H1 (cell line): ENCODE measurements at regions not wholly inside any gene's neighbourhood (a gene's known extent, or its start where the extent isn't known, plus 50 kb on each side); places are given as distances from the start of the nearest gene placed in this dataset.

Experiments
- CTCF ChIA-PET: fragments of 300-600 bp; sonication (Branson Sonifier 250); formaldehyde crosslinking; loops from one replicate; lab custom pipeline; 2021; ENCODE audit not compliant: partially characterized antibody; lab: Charles Lee
- POLR2A ChIA-PET: fragments of 300-600 bp; sonication (Branson Sonifier 250); formaldehyde crosslinking; loops from one replicate; lab custom pipeline; 2021; ENCODE audit warnings: inconsistent platforms; ENCODE audit not compliant: partially characterized antibody; lab: Charles Lee
- DNase-seq, 2 experiments: peaks; one replicate each; pipeline versions ENCODE4 v3.0.0 to v3.0.0-alpha.2; 2010 to 2022; ENCODE audit warnings: low spot score in 2 of 2, low read depth in 1 of 2, mixed read lengths in 1 of 2
- FAIRE-seq: peaks from 2 replicates; lab custom pipeline; 2011; peaks lifted over from hg19 to GRCh38; lab: Jason Lieb, UNC
- H2AFZ ChIP-seq: 2 replicates; pipeline ENCODE4 v1.8.1; 2012; ENCODE audit warnings: low read length, inconsistent platforms
- H2AK5ac ChIP-seq: 2 replicates; pipeline ENCODE4 v1.6.1; 2013; ENCODE audit warnings: low read depth, low read length
- H2BK120ac ChIP-seq: replicated peaks from 2 replicates; pipeline ENCODE3; 2013; ENCODE audit warnings: low read depth, low read length, inconsistent platforms
- H2BK12ac ChIP-seq: 2 replicates; pipeline ENCODE4 v1.6.1; 2013; ENCODE audit warnings: low read depth, low read length
- H2BK15ac ChIP-seq: 2 replicates; pipeline ENCODE4 v1.6.1; 2013; ENCODE audit warnings: low read length
- H2BK20ac ChIP-seq: 2 replicates; pipeline ENCODE4 v1.6.1; 2013; ENCODE audit warnings: low read length
- H2BK5ac ChIP-seq: 2 replicates; pipeline ENCODE4 v1.6.1; 2013; ENCODE audit warnings: low read depth, low read length
- H3K14ac ChIP-seq: 2 replicates; pipeline ENCODE4 v1.6.1; 2013; ENCODE audit warnings: inconsistent platforms; ENCODE audit not compliant: insufficient read length
- H3K18ac ChIP-seq: 2 replicates; pipeline ENCODE4 v1.6.1; 2013; ENCODE audit warnings: low read length; ENCODE audit errors: extremely low read depth
- H3K23ac ChIP-seq: 2 replicates; pipeline ENCODE4 v1.6.1; 2013; ENCODE audit warnings: inconsistent platforms; ENCODE audit not compliant: insufficient read length
- H3K23me2 ChIP-seq: 2 replicates; pipeline ENCODE4 v1.6.1; 2013; ENCODE audit warnings: low read depth, low read length
- H3K27ac ChIP-seq: 2 replicates; pipeline ENCODE4 v1.6.1; 2011; ENCODE audit warnings: low read depth, low read length, inconsistent platforms
- H3K27me3 ChIP-seq, 4 experiments: replicated peaks in 1 of 4; 1 replicate in 1 of 4; 2 replicates in 3 of 4; pipeline versions ENCODE4 v1.6.1 to v1.8.1; 2011 to 2013; ENCODE audit warnings: low read length in 3 of 4, mild to moderate bottlenecking in 3 of 4, inconsistent platforms in 2 of 4, mixed read lengths in 2 of 4, moderate library complexity in 1 of 4; ENCODE audit not compliant: control insufficient read depth in 3 of 4, insufficient read depth in 3 of 4; ENCODE audit errors: extremely low read depth in 1 of 4
- H3K36me3 ChIP-seq, 4 experiments: 2 replicates each; pipeline versions ENCODE4 v1.6.1 to v1.8.1; 2011 to 2013; ENCODE audit warnings: mild to moderate bottlenecking in 4 of 4, low read length in 3 of 4, moderate library complexity in 2 of 4, control low read depth in 1 of 4, inconsistent platforms in 1 of 4; ENCODE audit not compliant: insufficient read depth in 4 of 4, control insufficient read depth in 2 of 4
- H3K4ac ChIP-seq: replicated peaks from 2 replicates; pipeline ENCODE3; 2013; ENCODE audit warnings: low read length, low read depth, mixed read lengths, inconsistent platforms; ENCODE audit not compliant: insufficient read length
- H3K4me1 ChIP-seq, 4 experiments: replicated peaks in 1 of 4; 1 replicate in 1 of 4; 2 replicates in 3 of 4; pipeline versions ENCODE4 v1.6.1 to v1.8.1; 2011 to 2013; ENCODE audit warnings: low read length in 3 of 4, inconsistent platforms in 2 of 4, mixed read lengths in 1 of 4; ENCODE audit not compliant: insufficient read depth in 4 of 4, control insufficient read depth in 3 of 4
- H3K4me2 ChIP-seq, 2 experiments: 2 replicates each; pipeline versions ENCODE4 v1.6.1 to v1.8.1; 2011 to 2013; ENCODE audit warnings: low read depth in 2 of 2, low read length in 2 of 2, control low read depth in 1 of 2, inconsistent platforms in 1 of 2, mild to moderate bottlenecking in 1 of 2; ENCODE audit not compliant: insufficient read depth in 1 of 2
- H3K4me3 ChIP-seq, 4 experiments: fragments of 200-600, 300-600 bp in 1 of 4; sonication (generic), shearing (Covaris generic), sonication (Bioruptor Twin) in 1 of 4; 2 replicates each; pipeline versions ENCODE4 v1.5.1 to v1.8.1; 2011 to 2016; ENCODE audit warnings: low read length in 4 of 4, low read depth in 3 of 4, control low read depth in 2 of 4, inconsistent platforms in 2 of 4, mild to moderate bottlenecking in 2 of 4, mixed read lengths in 1 of 4, moderate library complexity in 1 of 4; ENCODE audit not compliant: insufficient read depth in 2 of 4; ENCODE audit errors: extremely low read depth in 1 of 4
- H3K56ac ChIP-seq: replicated peaks from 2 replicates; pipeline ENCODE3; 2013; ENCODE audit warnings: low read depth, mild to moderate bottlenecking, mixed read lengths, low read length, inconsistent platforms; ENCODE audit not compliant: insufficient read length
- H3K79me1 ChIP-seq: 2 replicates; pipeline ENCODE4 v1.6.1; 2013; ENCODE audit warnings: low read depth, low read length, control low read depth
- H3K79me2 ChIP-seq, 2 experiments: 2 replicates each; pipeline versions ENCODE4 v1.6.1 to v1.8.1; 2012 to 2013; ENCODE audit warnings: low read length in 2 of 2, mild to moderate bottlenecking in 2 of 2, inconsistent platforms in 1 of 2; ENCODE audit not compliant: insufficient read depth in 2 of 2, control insufficient read depth in 1 of 2
- H3K9ac ChIP-seq, 4 experiments: replicated peaks in 1 of 4; 1 replicate in 1 of 4; 2 replicates in 3 of 4; pipeline versions ENCODE4 v1.6.1 to v1.8.1; 2011 to 2013; ENCODE audit warnings: low read depth in 3 of 4, low read length in 3 of 4, control low read depth in 2 of 4, mild to moderate bottlenecking in 2 of 4, moderate library complexity in 2 of 4, inconsistent platforms in 1 of 4; ENCODE audit errors: extremely low read depth in 1 of 4
- H3K9me3 ChIP-seq, 2 experiments: 2 replicates each; pipeline versions ENCODE4 v1.6.1 to v1.8.1; 2012 to 2013; ENCODE audit warnings: mild to moderate bottlenecking in 2 of 2, moderate library complexity in 2 of 2, control low read depth in 1 of 2, inconsistent platforms in 1 of 2, low read depth in 1 of 2, low read length in 1 of 2, mixed read lengths in 1 of 2; ENCODE audit not compliant: insufficient read depth in 2 of 2
- H4K20me1 ChIP-seq, 2 experiments: replicated peaks in 1 of 2; 2 replicates each; pipeline versions ENCODE3 to v1.8.1; 2011 to 2013; ENCODE audit warnings: inconsistent platforms in 2 of 2, low read length in 2 of 2, mild to moderate bottlenecking in 1 of 2; ENCODE audit not compliant: insufficient read depth in 2 of 2, control insufficient read depth in 1 of 2
- H4K5ac ChIP-seq: 2 replicates; pipeline ENCODE4 v1.6.1; 2013; ENCODE audit warnings: low read length, low read depth, mixed read lengths, inconsistent platforms; ENCODE audit not compliant: insufficient read length
- H4K8ac ChIP-seq: 2 replicates; pipeline ENCODE4 v1.8.0; 2013; ENCODE audit warnings: mild to moderate bottlenecking, moderate library complexity, low read length, inconsistent platforms; ENCODE audit not compliant: insufficient read depth; ENCODE audit errors: extremely low read depth
- H4K91ac ChIP-seq: replicated peaks from 2 replicates; pipeline ENCODE3; 2013; ENCODE audit warnings: low read length, mixed read lengths, inconsistent platforms; ENCODE audit not compliant: insufficient read length
- BACH1 ChIP-seq: IDR thresholded peaks from 2 replicates; pipeline ENCODE4 v1.6.1; 2012; ENCODE audit warnings: low read length, improper control_type of control experiment
- CTBP2 ChIP-seq: IDR thresholded peaks from 2 replicates; pipeline ENCODE4 v1.7.0; 2011; ENCODE audit warnings: borderline replicate concordance, mild to moderate bottlenecking, moderate library complexity, mixed read lengths, low read length; ENCODE audit not compliant: insufficient read depth, insufficient read length
- HDAC6 ChIP-seq: IDR thresholded peaks from one replicate; pipeline ENCODE4 v1.7.1; 2012; ENCODE audit warnings: low read depth, mild to moderate bottlenecking, inconsistent platforms, low read length, moderate library complexity
- SRF ChIP-seq: IDR thresholded peaks from 2 replicates; pipeline ENCODE4 v1.6.1; 2011; ENCODE audit warnings: mild to moderate bottlenecking, low read depth, low read length, moderate library complexity
- ZNF274 ChIP-seq: IDR thresholded peaks from 2 replicates; pipeline ENCODE4 v1.7.0; 2012; ENCODE audit warnings: low read length, borderline replicate concordance; ENCODE audit errors: extremely low read depth
- WGBS, 2 experiments: shearing (Covaris generic) in 1 of 2; methylation state at CpG; one replicate each; pipeline versions ENCODE4 v1.1.6 to v1.1.7; 2013 to 2015; ENCODE audit warnings: low lambda C conversion rate in 2 of 2, mixed read lengths in 2 of 2, inconsistent platforms in 1 of 2, low coverage in 1 of 2, missing lambda C conversion rate in 1 of 2; ENCODE audit not compliant: insufficient replicate concordance in 2 of 2, insufficient coverage in 1 of 2, insufficient read length in 1 of 2; ENCODE audit errors: extremely low coverage in 1 of 2, missing lambda C conversion rate in 1 of 2; 5-methylcytosine and 5-hydroxymethylcytosine counted together

- no peaks in the 10 kb centered on the region for H3K79me1 ChIP-seq
- peaks cover 0 to 1% (median 0%) of the 10 kb centered on the region in 4 experiments; a peak in 1 of 7 replicates for H3K27me3 ChIP-seq
- no peak overlapping the region for H3K23ac ChIP-seq
- TF ChIP-seq BACH1 (no peak), SRF (no peak), HDAC6 (no peak), CTBP2 (no peak), ZNF274 (no peak)
- ChIA-PET POLR2A (no interaction called here), CTCF (no interaction called here)
- no peak overlapping the region for H3K4ac ChIP-seq
- no peak overlapping the region for H4K8ac ChIP-seq
- no peak overlapping the region for H3K56ac ChIP-seq
- H3K4me2 ChIP-seq = no peak overlapping the region
- H3K9ac ChIP-seq = no peak overlapping the region
- H2AFZ ChIP-seq = no peak overlapping the region
- no peaks in the 10 kb centered on the region for H3K9me3 ChIP-seq
- no peak overlapping the region for H2BK5ac ChIP-seq
- no peak overlapping the region for H2BK120ac ChIP-seq
- no peak overlapping the region for H2BK20ac ChIP-seq
- no peak overlapping the region for H3K14ac ChIP-seq
- H3K4me3 ChIP-seq = no peak overlapping the region
- H3K23me2 ChIP-seq = no peaks in the 10 kb centered on the region
- H4K20me1 ChIP-seq = no peaks in the 10 kb centered on the region
- no peaks in the 10 kb centered on the region for H3K36me3 ChIP-seq
- FAIRE-seq (no peak), DNase-seq (no peak)
- no peak overlapping the region for H3K18ac ChIP-seq
- no peak overlapping the region for H2BK15ac ChIP-seq
- 87% methylated on average over 4 of the region's 4 CpGs; no CpG with 5 or more reads in 1 of the 2 experiments for WGBS, 2 experiments
- no peak overlapping the region for H2BK12ac ChIP-seq
- H4K91ac ChIP-seq = no peak overlapping the region
- H4K5ac ChIP-seq = no peak overlapping the region
- H3K27ac ChIP-seq = no peak overlapping the region
- no peaks in the 10 kb centered on the region for H3K4me1 ChIP-seq
- no peak overlapping the region for H2AK5ac ChIP-seq
- H3K79me2 ChIP-seq = no peaks in the 10 kb centered on the region
Observed at GRCh38 chr6:122069932-122070331, 329.5 kb upstream of the HSF2 start.
